HepG2 (cell line): ENCODE measurements at regions not wholly inside any gene's neighbourhood (a gene's known extent, or its start where the extent isn't known, plus 50 kb on each side); places are given as distances from the start of the nearest gene placed in this dataset.
"Not testable (repeated sequence)": the region's sequence is repeated elsewhere in the genome, so short reads cannot be mapped to it uniquely, and the experiment has no call there.

Source experiments
- MAZ ChIP-seq, 2 experiments: sonication (generic) in 1 of 2; formaldehyde crosslinking in 1 of 2; IDR thresholded peaks; 2 replicates each; pipeline versions ENCODE4 v1.5.0 to v1.6.1; 2012 to 2020; ENCODE audit warnings: low read depth in 2 of 2, mild to moderate bottlenecking in 2 of 2, borderline replicate concordance in 1 of 2, improper control_type of control experiment in 1 of 2, low read length in 1 of 2, missing genetic modification reagents in 1 of 2, moderate library complexity in 1 of 2
- POLR2A ChIP-seq, 2 experiments: IDR thresholded peaks; 2 replicates each; pipeline ENCODE4 v1.6.1; 2011; ENCODE audit warnings: low read depth in 2 of 2, low read length in 2 of 2, mild to moderate bottlenecking in 1 of 2, moderate library complexity in 1 of 2; ENCODE audit not compliant: insufficient read depth in 1 of 2
- REST ChIP-seq, 2 experiments: IDR thresholded peaks; 2 replicates each; pipeline ENCODE4 v1.6.1; 2011 to 2012; ENCODE audit warnings: low read length in 2 of 2, borderline replicate concordance in 1 of 2, low read depth in 1 of 2, mild to moderate bottlenecking in 1 of 2, moderate library complexity in 1 of 2
- SIX4 ChIP-seq: sonication (generic); formaldehyde crosslinking; IDR thresholded peaks from 2 replicates; pipeline ENCODE4 v1.4.0; 2020; ENCODE audit warnings: missing genetic modification reagents
- SP1 ChIP-seq, 2 experiments: fragments of 450-650 bp in 1 of 2; sonication (generic) in 1 of 2; formaldehyde crosslinking in 1 of 2; IDR thresholded peaks; 2 replicates each; pipeline versions ENCODE4 v1.4.0 to v1.6.1; 2016 to 2020; ENCODE audit warnings: missing genetic modification reagents in 1 of 2
- ZNF121 ChIP-seq: sonication (generic); formaldehyde crosslinking; IDR thresholded peaks from 2 replicates; pipeline ENCODE4 v1.5.0; 2020; ENCODE audit warnings: mild to moderate bottlenecking, missing genetic modification reagents
- ZNF274 ChIP-seq: sonication (generic); formaldehyde crosslinking; IDR thresholded peaks from 2 replicates; pipeline ENCODE4 v1.5.1; 2020; ENCODE audit warnings: mild to moderate bottlenecking, missing genetic modification reagents
- ZNF484 ChIP-seq: sonication (generic); formaldehyde crosslinking; IDR thresholded peaks from 2 replicates; pipeline ENCODE4 v1.5.1; 2020; ENCODE audit warnings: mild to moderate bottlenecking, low read depth, missing genetic modification reagents, borderline replicate concordance

- TF ChIP-seq POLR2A (IDR thresholded peaks at IDR 0.05; ENCODE audit: insufficient read depth in 1 of 2, low read depth in 2 of 2, low read length in 2 of 2); SIX4; MAZ (IDR thresholded peaks at IDR 0.05; ENCODE audit: borderline replicate concordance, low read depth, low read length); MAZ (CRISPR knock-in tag; IDR thresholded peaks at IDR 0.05; ENCODE audit: low read depth); ZNF274 (CRISPR knock-in tag); ZNF484 (CRISPR knock-in tag); SP1 (IDR thresholded peaks at IDR 0.05); SP1 (CRISPR knock-in tag; IDR thresholded peaks at IDR 0.05); REST (IDR thresholded peaks at IDR 0.05; ENCODE audit: borderline replicate concordance in 1 of 2, low read depth in 1 of 2, low read length in 2 of 2); ZNF121 (CRISPR knock-in tag): not testable (repeated sequence)
These were observed 117.0 kb upstream of the ZSCAN2 start for GRCh38 chr15:84483859-84484258.
